ENCODE measurements at regions not wholly inside any gene's neighbourhood (a gene's known extent, or its start where the extent isn't known, plus 50 kb on each side); places are given as distances from the start of the nearest gene placed in this dataset.

- no peak for DNase-seq (ENCODE audit: low spot score)
- no peak overlapping the region for H3K4me3 Mint-ChIP-seq
- TF ChIP-seq CREB1 (CRISPR knock-in tag; IDR thresholded peaks at IDR 0.05; ENCODE audit: low read depth), result no peak
- TF ChIP-seq EZH2phosphoT487 (IDR thresholded peaks at IDR 0.05; ENCODE audit: unreplicated experiment), result no peak
- TF ChIP-seq POLR2AphosphoS5 (IDR thresholded peaks at IDR 0.05; ENCODE audit: low read depth), result no peak
- TF ChIP-seq NANOG (IDR thresholded peaks at IDR 0.05; ENCODE audit: borderline replicate concordance), result no peak
- no peak for TF ChIP-seq JUNB (IDR thresholded peaks at IDR 0.05; ENCODE audit: unreplicated experiment)
- TF ChIP-seq ZNF462 (CRISPR knock-in tag; IDR thresholded peaks at IDR 0.05), result no peak
- TF ChIP-seq ZNF114 (CRISPR knock-in tag; IDR thresholded peaks at IDR 0.05), result no peak
- TF ChIP-seq CTCF (conservative IDR thresholded peaks at IDR 0.05; ENCODE audit: low read depth in 2 of 2), result no peak
Observed at GRCh38 chr16:89038221-89038721, 55.4 kb upstream of the ACSF3 start.

More at GRCh38 chr16:89038221-89038721, 55.4 kb upstream of the ACSF3 start:
- Mint-ChIP-seq H3K9me3 (no peaks in the 10 kb centered on the region), H3K4me1 (peaks cover 19% of the 10 kb centered on the region), H3K36me3 (ENCODE audit: low read depth) (no peaks in the 10 kb centered on the region), H3K27ac (no peak overlapping the region), H3K27me3 (ENCODE audit: insufficient read depth, low read depth, poor library complexity) (peaks cover 10% of the 10 kb centered on the region)
- ATAC-seq, result no peak
- H4K20me1 ChIP-seq (replicated peaks; ENCODE audit: insufficient read depth), result no peaks in the 10 kb centered on the region
- no peak overlapping the region for H2AFZ ChIP-seq
- H3K4me3 ChIP-seq, result no peak overlapping the region
- H3K4me1 ChIP-seq (ENCODE audit: insufficient read depth), result no peaks in the 10 kb centered on the region
- no peak overlapping the region for H3K4me2 ChIP-seq
- no peaks in the 10 kb centered on the region for H3K36me3 ChIP-seq (ENCODE audit: insufficient read depth)
- no peaks in the 10 kb centered on the region for H3K79me2 ChIP-seq (replicated peaks; ENCODE audit: insufficient read depth)
- no peaks in the 10 kb centered on the region for H3K9me2 ChIP-seq (ENCODE audit: insufficient read depth)
- H3F3A ChIP-seq (replicated peaks; ENCODE audit: low read depth), result no peaks in the 10 kb centered on the region
- no peaks in the 10 kb centered on the region for H3K27me3 ChIP-seq (ENCODE audit: insufficient read depth)
- H3K27ac ChIP-seq (ENCODE audit: low read depth), result no peak overlapping the region

Measured in GM23338 (cell line).